Epithelial cell of esophagus (primary cell): ENCODE measurements at regions not wholly inside any gene's neighbourhood (a gene's known extent, or its start where the extent isn't known, plus 50 kb on each side); places are given as distances from the start of the nearest gene placed in this dataset.

Experiments
- DNase-seq: peaks from one replicate; pipeline ENCODE4 v3.0.0; 2010; ENCODE audit warnings: low read depth
- H3K4me3 ChIP-seq: 2 replicates; pipeline ENCODE4 v1.5.1; 2011; ENCODE audit warnings: mild to moderate bottlenecking, low read length, control low read depth
- CTCF ChIP-seq: IDR thresholded peaks from 2 replicates; pipeline ENCODE4 v1.5.1; 2011; ENCODE audit warnings: low read depth, mild to moderate bottlenecking, low read length, control low read depth, inconsistent platforms; ENCODE audit not compliant: insufficient read depth; ENCODE audit errors: missing control alignments

- peak; percentile 89 for DNase-seq
- H3K4me3 ChIP-seq = no peak overlapping the region
- TF ChIP-seq CTCF = no peak
Measured at GRCh38 chr1:181255270-181255929, 166.9 kb downstream of the IER5 start.

GRCh38 chr1:181257117-181257516, 168.6 kb downstream of the IER5 start:
- H3K4me3 ChIP-seq = no peak overlapping the region
- TF ChIP-seq CTCF = no peak
- no peak for DNase-seq

- H3K4me3 ChIP-seq = no peak overlapping the region
- no peak for TF ChIP-seq CTCF
- DNase-seq = no peak
Measured at GRCh38 chr1:181259026-181259745, 170.7 kb downstream of the IER5 start.

GRCh38 chr1:181260271-181260670, 171.8 kb downstream of the IER5 start:
- no peak overlapping the region for H3K4me3 ChIP-seq
- TF ChIP-seq CTCF = no peak
- DNase-seq = no peak

- TF ChIP-seq CTCF = no peak
- no peak for DNase-seq
- H3K4me3 ChIP-seq = no peak overlapping the region
Measured at GRCh38 chr1:181260994-181261393, 172.5 kb downstream of the IER5 start.

- DNase-seq = no peak
- no peak overlapping the region for H3K4me3 ChIP-seq
- no peak for TF ChIP-seq CTCF
Measured at GRCh38 chr1:181262069-181262468, 173.6 kb downstream of the IER5 start.
